RPMI8226 (cell line): ENCODE measurements at regions not wholly inside any gene's neighbourhood (a gene's known extent, or its start where the extent isn't known, plus 50 kb on each side); places are given as distances from the start of the nearest gene placed in this dataset.
"Not testable (repeated sequence)": the region's sequence is repeated elsewhere in the genome, so short reads cannot be mapped to it uniquely, and the experiment has no call there.

ENCODE experiments used
- DNase-seq: peaks from one replicate; pipeline ENCODE4 v3.0.0-alpha.2; 2015

GRCh38 chr10:3941676-3942075, 156.7 kb upstream of the KLF6 start:
- no peak for DNase-seq

GRCh38 chr10:3936422-3937040, 151.5 kb upstream of the KLF6 start:
- DNase-seq: no peak

- no peak for DNase-seq
These were observed 150.9 kb upstream of the KLF6 start for GRCh38 chr10:3935933-3936359.

- DNase-seq: no peak
These were observed 150.1 kb upstream of the KLF6 start for GRCh38 chr10:3935141-3935540.

- DNase-seq: peak; percentile 3
These were observed 148.7 kb upstream of the KLF6 start for GRCh38 chr10:3933733-3934132.

- no peak for DNase-seq
These were observed 147.8 kb upstream of the KLF6 start for GRCh38 chr10:3932597-3933375.

GRCh38 chr10:3931901-3932300, 146.9 kb upstream of the KLF6 start:
- DNase-seq: no peak

GRCh38 chr10:3931224-3931623, 146.2 kb upstream of the KLF6 start:
- no peak for DNase-seq

GRCh38 chr10:3928569-3928968, 143.6 kb upstream of the KLF6 start:
- DNase-seq: no peak

GRCh38 chr10:3928078-3928477, 143.1 kb upstream of the KLF6 start:
- DNase-seq: no peak

- DNase-seq: no peak
These were observed 141.9 kb upstream of the KLF6 start for GRCh38 chr10:3926675-3927525.

- DNase-seq: no peak
These were observed 141.2 kb upstream of the KLF6 start for GRCh38 chr10:3926258-3926657.

- no peak for DNase-seq
These were observed 140.2 kb upstream of the KLF6 start for GRCh38 chr10:3925184-3925583.

GRCh38 chr10:3924344-3924743, 139.3 kb upstream of the KLF6 start:
- DNase-seq: no peak

- DNase-seq: no peak
These were observed 138.0 kb upstream of the KLF6 start for GRCh38 chr10:3923033-3923432.

GRCh38 chr10:3919709-3920308, 134.8 kb upstream of the KLF6 start:
- DNase-seq: no peak

- DNase-seq: not testable (repeated sequence)
These were observed 132.4 kb upstream of the KLF6 start for GRCh38 chr10:3917392-3917791.

GRCh38 chr10:3914733-3915132, 129.7 kb upstream of the KLF6 start:
- no peak for DNase-seq

GRCh38 chr10:3911713-3912442, 126.9 kb upstream of the KLF6 start:
- no peak for DNase-seq

GRCh38 chr10:3911241-3911640, 126.2 kb upstream of the KLF6 start:
- DNase-seq: no peak

GRCh38 chr10:3909339-3909738, 124.3 kb upstream of the KLF6 start:
- no peak for DNase-seq

- no peak for DNase-seq
These were observed 123.2 kb upstream of the KLF6 start for GRCh38 chr10:3908183-3908582.

GRCh38 chr10:3907514-3907913, 122.5 kb upstream of the KLF6 start:
- no peak for DNase-seq
